ENCODE measurements at regions not wholly inside any gene's neighbourhood (a gene's known extent, or its start where the extent isn't known, plus 50 kb on each side); places are given as distances from the start of the nearest gene placed in this dataset.

DNA sequence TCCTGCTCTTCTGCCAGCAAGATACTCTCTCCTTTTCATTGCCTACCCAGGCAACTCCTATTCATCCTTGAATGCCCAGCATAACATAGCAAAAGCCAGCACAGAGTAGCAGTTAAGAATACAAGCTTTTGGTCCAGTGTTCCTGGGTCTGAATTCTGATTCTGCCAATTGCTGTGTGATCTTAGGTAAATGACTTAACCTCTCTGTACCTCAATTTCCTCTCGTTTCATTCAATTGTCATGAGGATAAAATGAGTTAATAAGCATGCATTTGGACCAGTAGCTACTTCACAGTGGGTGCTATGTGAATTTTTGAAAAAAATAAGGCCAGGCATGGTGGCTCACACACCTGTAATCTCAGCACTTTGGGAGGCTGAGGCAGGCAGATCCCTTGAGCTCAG lies 346.0 kb downstream of the BUD13 start:
- intact Hi-C loops (cut with DNase I) = no loop called here
- TF ChIP-seq POLR2A (IDR thresholded peaks at IDR 0.05) = no peak
- TF ChIP-seq, protein P1, sequence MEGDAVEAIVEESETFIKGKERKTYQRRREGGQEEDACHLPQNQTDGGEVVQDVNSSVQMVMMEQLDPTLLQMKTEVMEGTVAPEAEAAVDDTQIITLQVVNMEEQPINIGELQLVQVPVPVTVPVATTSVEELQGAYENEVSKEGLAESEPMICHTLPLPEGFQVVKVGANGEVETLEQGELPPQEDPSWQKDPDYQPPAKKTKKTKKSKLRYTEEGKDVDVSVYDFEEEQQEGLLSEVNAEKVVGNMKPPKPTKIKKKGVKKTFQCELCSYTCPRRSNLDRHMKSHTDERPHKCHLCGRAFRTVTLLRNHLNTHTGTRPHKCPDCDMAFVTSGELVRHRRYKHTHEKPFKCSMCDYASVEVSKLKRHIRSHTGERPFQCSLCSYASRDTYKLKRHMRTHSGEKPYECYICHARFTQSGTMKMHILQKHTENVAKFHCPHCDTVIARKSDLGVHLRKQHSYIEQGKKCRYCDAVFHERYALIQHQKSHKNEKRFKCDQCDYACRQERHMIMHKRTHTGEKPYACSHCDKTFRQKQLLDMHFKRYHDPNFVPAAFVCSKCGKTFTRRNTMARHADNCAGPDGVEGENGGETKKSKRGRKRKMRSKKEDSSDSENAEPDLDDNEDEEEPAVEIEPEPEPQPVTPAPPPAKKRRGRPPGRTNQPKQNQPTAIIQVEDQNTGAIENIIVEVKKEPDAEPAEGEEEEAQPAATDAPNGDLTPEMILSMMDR (IDR thresholded peaks at IDR 0.05) = no peak
- H3K9me3 ChIP-seq (replicated peaks in 1 of 3) = no peaks in the 10 kb centered on the region
- WGBS, 4 donors = 47 to 61% (median 51%) methylated on average over 1 of the region's 1 CpG
- H3K27me3 ChIP-seq = no peaks in the 10 kb centered on the region
- DNase-seq = no peak
- no peaks in the 10 kb centered on the region for H3K36me3 ChIP-seq (replicated peaks in 1 of 2)
- no peak overlapping the region for H3K27ac ChIP-seq
- no peak overlapping the region for H3K4me3 ChIP-seq
- peaks cover 0 to 6% of the 10 kb centered on the region in 2 donors for H3K4me1 ChIP-seq (replicated peaks in 1 of 2)

DNA sequence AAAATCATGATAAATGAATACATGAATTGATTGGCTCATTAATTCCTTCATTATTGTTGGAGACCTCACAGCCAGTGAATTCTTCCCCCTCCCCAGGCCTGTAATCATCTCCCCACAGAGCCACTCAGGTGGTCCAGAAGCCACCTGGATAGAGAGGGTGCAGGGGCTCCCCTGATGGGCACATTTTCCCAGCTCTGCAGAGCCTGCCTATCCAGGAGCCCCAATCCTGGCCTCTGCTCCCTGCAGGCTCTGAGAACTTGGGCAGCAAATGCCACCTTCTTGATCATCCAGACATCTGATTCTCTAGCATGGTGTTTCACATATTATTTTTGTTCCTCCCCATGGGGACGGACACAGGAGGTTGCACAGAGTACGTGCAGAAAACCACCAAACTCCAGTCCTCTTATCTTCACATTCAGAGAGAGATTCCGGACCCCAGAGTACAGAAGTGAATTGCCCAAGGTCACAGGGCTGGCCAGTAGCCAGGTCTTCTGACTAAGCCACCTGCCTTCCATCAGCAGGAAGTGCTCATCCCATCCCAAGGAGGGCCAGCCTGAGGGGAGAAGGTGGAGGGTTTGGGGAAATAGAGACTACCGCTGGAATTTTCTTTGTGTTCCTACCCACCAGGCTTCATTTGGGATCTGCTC lies 348.0 kb downstream of the BUD13 start:
- intact Hi-C loops (cut with DNase I) = no loop called here
- WGBS, 4 donors = 42 to 66% (median 52%) methylated on average over 3 to 4 of the region's 4 CpGs
- H3K27me3 ChIP-seq = no peaks in the 10 kb centered on the region
- no peak overlapping the region for H3K27ac ChIP-seq
- H3K36me3 ChIP-seq (replicated peaks in 1 of 2) = no peaks in the 10 kb centered on the region
- peak in 2 of 7 donors; percentile 2 to 21 for DNase-seq
- H3K4me3 ChIP-seq = no peak overlapping the region
- peaks cover 0 to 6% of the 10 kb centered on the region in 2 donors for H3K4me1 ChIP-seq (replicated peaks in 1 of 2)
- no peaks in the 10 kb centered on the region for H3K9me3 ChIP-seq (replicated peaks in 1 of 3)
- TF ChIP-seq, protein P1 (IDR thresholded peaks at IDR 0.05) = no peak
- no peak for TF ChIP-seq POLR2A (IDR thresholded peaks at IDR 0.05)

DNA sequence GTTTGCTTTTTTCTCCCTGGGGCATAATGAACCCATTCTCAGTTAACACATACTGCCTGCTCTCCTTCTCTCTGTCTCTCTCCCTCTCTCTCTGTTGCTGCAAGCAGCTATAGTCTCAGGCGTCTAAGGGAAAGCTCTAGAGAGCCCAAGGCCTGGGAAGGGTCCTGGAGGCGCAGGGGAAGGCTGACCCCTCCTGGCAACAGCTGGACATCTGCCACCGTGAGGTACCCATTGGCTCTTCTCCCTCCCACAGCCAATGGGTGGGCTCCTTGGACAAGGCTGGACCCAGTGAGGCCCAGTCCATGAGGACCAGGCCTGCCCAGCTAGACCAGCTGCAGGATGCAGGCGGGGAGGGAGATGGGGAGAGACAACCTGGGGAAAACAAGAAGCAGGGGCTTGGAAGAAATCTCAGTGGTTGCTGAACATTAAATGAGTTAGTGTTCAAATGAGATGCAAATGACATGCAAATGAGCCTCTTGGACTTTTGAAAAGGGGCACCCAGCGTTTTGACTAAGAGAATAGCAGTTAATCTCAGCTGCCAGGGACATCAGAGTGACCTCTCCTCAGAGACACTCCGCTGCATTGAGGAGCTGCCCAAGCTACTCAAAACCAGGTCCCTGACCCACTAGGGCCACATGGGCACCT lies 349.7 kb downstream of the BUD13 start:
- intact Hi-C loops (cut with DNase I) = no loop called here
- no peak for DNase-seq
- Histone ChIP-seq H3K27me3 (no peaks in the 10 kb centered on the region), H3K4me1 (replicated peaks in 1 of 2) (peaks cover 0 to 6% of the 10 kb centered on the region in 2 donors), H3K36me3 (replicated peaks in 1 of 2) (no peaks in the 10 kb centered on the region), H3K4me3 (no peak overlapping the region), H3K9me3 (replicated peaks in 1 of 3) (no peaks in the 10 kb centered on the region), H3K27ac (no peak overlapping the region)
- no peak for TF ChIP-seq POLR2A (IDR thresholded peaks at IDR 0.05)
- TF ChIP-seq, protein P1 (IDR thresholded peaks at IDR 0.05) = no peak
- WGBS, 4 donors = 75 to 84% (median 81%) methylated on average over 4 to 6 of the region's 6 CpGs

DNA sequence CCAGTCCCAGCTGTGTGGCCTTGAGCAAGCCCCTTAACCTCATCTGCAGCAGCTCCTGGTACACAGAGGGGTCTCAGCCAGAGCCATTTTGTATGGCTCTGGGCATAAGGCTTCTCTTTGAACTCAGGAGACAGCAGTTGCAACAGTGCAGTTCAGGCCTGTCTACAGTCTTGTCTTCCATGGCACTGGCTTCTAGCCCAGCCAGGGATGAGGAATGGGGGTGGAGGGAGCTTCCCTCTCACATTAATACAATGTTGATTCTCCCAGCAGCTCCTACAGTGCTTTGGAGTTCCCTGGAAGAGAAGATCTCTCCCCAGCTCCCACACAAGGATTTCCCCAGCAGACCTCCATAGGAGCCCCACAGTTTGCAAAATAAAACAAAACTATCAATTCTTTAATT lies 350.2 kb downstream of the BUD13 start:
- intact Hi-C loops (cut with DNase I) = no loop called here

More for the DNA sequence above, 350.2 kb downstream of the BUD13 start:
- no peaks in the 10 kb centered on the region for H3K9me3 ChIP-seq (replicated peaks in 1 of 3)
- H3K4me1 ChIP-seq (replicated peaks in 1 of 2) = peaks cover 0 to under 1% of the 10 kb centered on the region in 2 donors
- no peaks in the 10 kb centered on the region for H3K27me3 ChIP-seq
- H3K4me3 ChIP-seq = no peak overlapping the region
- DNase-seq = no peak
- no peak overlapping the region for H3K27ac ChIP-seq
- no peaks in the 10 kb centered on the region for H3K36me3 ChIP-seq (replicated peaks in 1 of 2)
- TF ChIP-seq, protein P1 (IDR thresholded peaks at IDR 0.05) = no peak
- no peak for TF ChIP-seq POLR2A (IDR thresholded peaks at IDR 0.05)
